ENCODE measurements at regions not wholly inside any gene's neighbourhood (a gene's known extent, or its start where the extent isn't known, plus 50 kb on each side); places are given as distances from the start of the nearest gene placed in this dataset.

- no peak for TF ChIP-seq EZH2phosphoT487 (conservative IDR thresholded peaks at IDR 0.05; ENCODE audit: low read length)
- TF ChIP-seq, protein P1, sequence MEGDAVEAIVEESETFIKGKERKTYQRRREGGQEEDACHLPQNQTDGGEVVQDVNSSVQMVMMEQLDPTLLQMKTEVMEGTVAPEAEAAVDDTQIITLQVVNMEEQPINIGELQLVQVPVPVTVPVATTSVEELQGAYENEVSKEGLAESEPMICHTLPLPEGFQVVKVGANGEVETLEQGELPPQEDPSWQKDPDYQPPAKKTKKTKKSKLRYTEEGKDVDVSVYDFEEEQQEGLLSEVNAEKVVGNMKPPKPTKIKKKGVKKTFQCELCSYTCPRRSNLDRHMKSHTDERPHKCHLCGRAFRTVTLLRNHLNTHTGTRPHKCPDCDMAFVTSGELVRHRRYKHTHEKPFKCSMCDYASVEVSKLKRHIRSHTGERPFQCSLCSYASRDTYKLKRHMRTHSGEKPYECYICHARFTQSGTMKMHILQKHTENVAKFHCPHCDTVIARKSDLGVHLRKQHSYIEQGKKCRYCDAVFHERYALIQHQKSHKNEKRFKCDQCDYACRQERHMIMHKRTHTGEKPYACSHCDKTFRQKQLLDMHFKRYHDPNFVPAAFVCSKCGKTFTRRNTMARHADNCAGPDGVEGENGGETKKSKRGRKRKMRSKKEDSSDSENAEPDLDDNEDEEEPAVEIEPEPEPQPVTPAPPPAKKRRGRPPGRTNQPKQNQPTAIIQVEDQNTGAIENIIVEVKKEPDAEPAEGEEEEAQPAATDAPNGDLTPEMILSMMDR (IDR thresholded peaks at IDR 0.05; ENCODE audit: insufficient read depth, low read length, poor library complexity, severe bottlenecking): no peak
Observed at GRCh38 chr2:34892766-34893165, 1293.7 kb upstream of the FAM98A start.

Measured in SU-DHL-6 (cell line).